AG09319 (cell line): ENCODE measurements at regions not wholly inside any gene's neighbourhood (a gene's known extent, or its start where the extent isn't known, plus 50 kb on each side); places are given as distances from the start of the nearest gene placed in this dataset.

Source experiments
- DNase-seq: peaks from one replicate; pipeline ENCODE4 v3.0.0-alpha.2; 2010; ENCODE audit warnings: low read depth; ENCODE audit errors: extremely low read depth
- TF ChIP-seq, protein P1 (sequence below): IDR thresholded peaks from 2 replicates; pipeline ENCODE4 v1.5.1; 2011; ENCODE audit warnings: low read depth, mild to moderate bottlenecking, inconsistent platforms, low read length, moderate library complexity

DNA sequence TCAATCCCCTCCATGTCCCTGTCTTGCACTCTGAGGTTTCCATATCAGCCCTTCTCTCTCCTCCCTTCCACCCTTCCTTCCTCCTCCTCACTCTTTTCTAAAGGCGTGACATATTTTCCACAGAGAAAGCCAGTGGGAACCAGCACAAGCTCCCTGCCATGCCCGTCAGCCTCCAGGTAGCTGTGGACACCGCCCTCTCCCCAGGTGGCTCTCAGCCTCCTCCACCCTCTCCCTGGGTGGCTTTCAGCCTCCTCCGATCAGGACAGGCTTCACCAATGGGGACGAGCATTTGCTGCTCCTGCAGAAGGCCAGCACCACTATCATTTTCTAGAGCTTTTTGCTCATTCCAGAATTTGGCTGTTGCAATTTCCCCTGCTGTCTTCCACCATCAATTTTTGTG, 236.6 kb downstream of the GADD45G start:
- DNase-seq = no peak
- TF ChIP-seq, protein P1, sequence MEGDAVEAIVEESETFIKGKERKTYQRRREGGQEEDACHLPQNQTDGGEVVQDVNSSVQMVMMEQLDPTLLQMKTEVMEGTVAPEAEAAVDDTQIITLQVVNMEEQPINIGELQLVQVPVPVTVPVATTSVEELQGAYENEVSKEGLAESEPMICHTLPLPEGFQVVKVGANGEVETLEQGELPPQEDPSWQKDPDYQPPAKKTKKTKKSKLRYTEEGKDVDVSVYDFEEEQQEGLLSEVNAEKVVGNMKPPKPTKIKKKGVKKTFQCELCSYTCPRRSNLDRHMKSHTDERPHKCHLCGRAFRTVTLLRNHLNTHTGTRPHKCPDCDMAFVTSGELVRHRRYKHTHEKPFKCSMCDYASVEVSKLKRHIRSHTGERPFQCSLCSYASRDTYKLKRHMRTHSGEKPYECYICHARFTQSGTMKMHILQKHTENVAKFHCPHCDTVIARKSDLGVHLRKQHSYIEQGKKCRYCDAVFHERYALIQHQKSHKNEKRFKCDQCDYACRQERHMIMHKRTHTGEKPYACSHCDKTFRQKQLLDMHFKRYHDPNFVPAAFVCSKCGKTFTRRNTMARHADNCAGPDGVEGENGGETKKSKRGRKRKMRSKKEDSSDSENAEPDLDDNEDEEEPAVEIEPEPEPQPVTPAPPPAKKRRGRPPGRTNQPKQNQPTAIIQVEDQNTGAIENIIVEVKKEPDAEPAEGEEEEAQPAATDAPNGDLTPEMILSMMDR = no peak

DNA sequence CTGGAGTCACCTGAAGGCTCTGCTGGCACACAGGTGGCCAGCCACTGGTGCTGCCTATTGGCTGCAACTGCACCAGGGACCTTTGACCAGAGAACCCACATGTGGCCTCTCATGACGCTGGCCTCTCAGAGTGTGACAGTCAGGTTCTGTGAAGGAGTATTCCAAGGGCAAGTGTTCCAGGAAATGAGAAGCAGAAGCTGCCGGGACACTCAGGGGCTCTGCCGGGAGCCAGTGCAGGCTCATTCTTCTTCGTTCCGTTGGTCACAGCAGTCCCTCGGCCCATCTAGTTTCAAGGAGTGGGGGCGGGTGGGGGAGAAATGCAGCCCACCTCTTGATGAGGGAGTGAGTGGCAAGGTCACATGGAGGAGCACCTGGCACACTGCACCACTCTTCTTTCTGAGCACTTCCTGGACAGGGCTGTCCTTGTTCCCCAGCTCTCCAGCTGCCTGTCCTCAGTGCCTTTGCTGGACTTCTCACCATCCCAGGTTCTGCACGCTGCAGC, 237.5 kb downstream of the GADD45G start:
- TF ChIP-seq, protein P1 = no peak
- DNase-seq = no peak

DNA sequence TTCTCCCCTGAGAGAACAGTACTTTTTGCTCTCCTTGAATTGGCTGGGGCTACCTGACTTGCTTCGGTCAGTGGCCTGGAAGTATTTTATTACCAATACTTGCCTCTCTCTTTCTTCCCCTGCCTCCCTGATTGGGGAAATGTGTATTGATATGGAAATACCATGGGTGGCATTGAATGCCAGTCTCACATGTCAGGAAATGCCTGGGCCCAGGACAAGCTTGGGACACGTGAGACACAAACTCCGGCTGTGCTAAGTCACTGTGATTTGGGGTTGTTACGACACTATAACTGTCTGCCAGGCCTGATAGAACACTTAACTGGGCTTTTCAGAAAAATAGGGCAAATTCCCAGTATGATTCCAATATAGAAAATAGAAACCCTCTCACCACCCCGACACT, 238.3 kb downstream of the GADD45G start:
- TF ChIP-seq, protein P1 = no peak

DNA sequence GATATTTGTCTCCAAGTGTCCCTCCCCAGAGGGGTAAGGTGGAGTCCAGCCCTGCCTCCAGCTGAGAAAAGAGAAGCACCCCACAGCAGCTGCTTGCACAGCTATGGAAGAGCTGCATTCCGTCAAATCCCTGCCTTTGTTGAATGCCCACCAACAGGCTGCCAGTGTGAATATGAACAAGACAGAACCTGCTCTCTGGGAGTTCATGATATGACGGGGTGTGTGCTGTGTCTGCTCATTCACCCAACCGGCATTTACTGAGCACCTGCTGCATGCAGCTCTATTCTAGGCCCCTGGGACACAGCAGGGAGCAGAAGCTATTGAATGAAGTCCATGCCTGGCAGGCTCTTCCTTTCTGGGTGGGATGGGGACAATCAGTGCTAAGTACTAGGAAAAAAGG, 238.8 kb downstream of the GADD45G start:
- no peak for DNase-seq
- TF ChIP-seq, protein P1 = no peak

More for the DNA sequence above, 238.3 kb downstream of the GADD45G start:
- no peak for DNase-seq

DNA sequence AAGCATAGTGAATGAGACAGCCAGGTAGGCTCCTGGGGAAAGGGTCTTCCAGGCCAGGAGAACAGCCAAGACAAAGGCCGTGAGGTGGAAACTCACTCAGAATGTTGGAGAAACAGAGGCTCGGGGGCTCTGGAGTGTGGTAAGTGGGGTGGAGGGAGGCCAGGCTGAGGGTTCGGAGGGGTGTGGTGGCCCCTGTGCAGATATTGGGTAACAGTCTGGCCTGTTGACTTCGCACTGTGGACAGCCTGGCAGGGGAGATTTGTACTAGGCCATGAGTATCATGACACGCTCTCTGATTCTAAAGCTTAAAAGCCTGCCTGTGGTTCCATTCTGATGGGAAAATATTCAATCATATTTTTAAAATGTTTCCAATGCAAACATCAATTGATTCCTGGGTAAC, 239.3 kb downstream of the GADD45G start:
- TF ChIP-seq, protein P1 = no peak
- no peak for DNase-seq

DNA sequence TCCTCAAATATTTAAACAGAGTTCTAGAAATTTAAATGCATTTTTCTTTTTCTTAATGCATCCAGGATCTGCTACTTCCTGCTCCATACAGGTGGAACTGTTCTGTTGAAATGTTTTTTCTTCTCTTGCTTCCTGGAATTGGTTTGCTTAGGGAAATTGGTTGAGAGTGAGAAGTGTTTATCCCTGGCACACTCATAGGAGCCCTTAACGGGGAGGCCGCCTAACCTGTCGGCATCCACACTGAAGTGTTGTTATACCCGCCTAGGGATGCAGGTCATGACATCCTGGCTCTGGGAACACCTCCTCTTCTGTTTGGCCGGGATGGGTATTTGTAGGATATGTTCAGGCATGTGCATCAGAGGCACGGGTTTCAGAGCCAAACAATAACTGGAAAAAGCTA, 239.7 kb downstream of the GADD45G start:
- TF ChIP-seq, protein P1 = no peak
- no peak for DNase-seq

DNA sequence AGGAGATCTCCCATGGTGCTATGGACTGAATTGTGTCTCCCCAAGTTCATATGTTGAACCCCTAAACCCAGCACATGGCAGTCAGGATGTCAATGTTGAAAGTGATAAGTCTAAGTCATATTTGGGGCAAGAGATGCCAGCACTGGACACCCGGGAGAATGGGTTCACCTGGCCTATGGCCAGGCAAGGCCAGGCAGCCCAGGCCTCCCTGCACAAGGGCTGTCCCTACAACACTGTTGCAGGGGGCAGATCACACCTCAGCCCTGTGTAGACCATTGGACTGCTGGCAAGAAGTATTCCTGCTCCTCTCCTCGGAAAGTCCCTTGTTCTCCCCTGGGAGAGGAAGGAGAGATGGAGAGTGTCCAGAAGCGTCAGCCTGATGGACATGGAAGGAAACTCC, 240.5 kb downstream of the GADD45G start:
- DNase-seq = no peak
- TF ChIP-seq, protein P1 = no peak
